ENCODE measurements at regions not wholly inside any gene's neighbourhood (a gene's known extent, or its start where the extent isn't known, plus 50 kb on each side); places are given as distances from the start of the nearest gene placed in this dataset.

DNA sequence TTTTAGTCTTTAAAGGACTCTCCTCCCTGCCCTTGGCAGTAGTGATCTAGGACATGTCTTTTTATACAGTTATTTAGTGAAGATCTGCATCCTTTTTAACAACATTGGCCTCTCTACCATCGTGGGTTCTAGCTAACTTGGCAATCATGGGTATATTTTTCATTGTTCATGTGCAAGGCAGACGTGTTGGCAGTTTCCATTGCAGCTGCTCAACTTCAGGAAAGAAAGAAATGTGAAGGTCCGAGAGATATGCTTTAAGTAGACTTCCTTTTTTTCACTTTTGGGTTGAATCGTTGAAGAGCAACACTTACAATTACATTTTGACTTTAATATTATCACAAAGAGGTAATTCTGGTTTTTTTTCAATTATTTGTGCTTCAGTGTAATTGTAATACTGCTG lies 172.6 kb downstream of the SATB1 start:
- no peak overlapping the region for H3K27ac ChIP-seq
- H3K27me3 ChIP-seq: no peaks in the 10 kb centered on the region
- no peaks in the 10 kb centered on the region for H3K9me3 ChIP-seq
- in situ Hi-C loops (cut with MboI; ENCODE audit: low sequenced_read_pairs in 4 of 4) (no loop called here), intact Hi-C loops (cut with DNase I; ENCODE audit: low total_unique reads) (no loop called here)
- H3K4me3 ChIP-seq: no peak overlapping the region
- TF ChIP-seq, protein P1, sequence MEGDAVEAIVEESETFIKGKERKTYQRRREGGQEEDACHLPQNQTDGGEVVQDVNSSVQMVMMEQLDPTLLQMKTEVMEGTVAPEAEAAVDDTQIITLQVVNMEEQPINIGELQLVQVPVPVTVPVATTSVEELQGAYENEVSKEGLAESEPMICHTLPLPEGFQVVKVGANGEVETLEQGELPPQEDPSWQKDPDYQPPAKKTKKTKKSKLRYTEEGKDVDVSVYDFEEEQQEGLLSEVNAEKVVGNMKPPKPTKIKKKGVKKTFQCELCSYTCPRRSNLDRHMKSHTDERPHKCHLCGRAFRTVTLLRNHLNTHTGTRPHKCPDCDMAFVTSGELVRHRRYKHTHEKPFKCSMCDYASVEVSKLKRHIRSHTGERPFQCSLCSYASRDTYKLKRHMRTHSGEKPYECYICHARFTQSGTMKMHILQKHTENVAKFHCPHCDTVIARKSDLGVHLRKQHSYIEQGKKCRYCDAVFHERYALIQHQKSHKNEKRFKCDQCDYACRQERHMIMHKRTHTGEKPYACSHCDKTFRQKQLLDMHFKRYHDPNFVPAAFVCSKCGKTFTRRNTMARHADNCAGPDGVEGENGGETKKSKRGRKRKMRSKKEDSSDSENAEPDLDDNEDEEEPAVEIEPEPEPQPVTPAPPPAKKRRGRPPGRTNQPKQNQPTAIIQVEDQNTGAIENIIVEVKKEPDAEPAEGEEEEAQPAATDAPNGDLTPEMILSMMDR (IDR thresholded peaks at IDR 0.05 in 4 of 5, conservative IDR thresholded peaks at IDR 0.05 in 1 of 5): no peak
- no peak for TF ChIP-seq POLR2A (IDR thresholded peaks at IDR 0.05)
- no peak for DNase-seq
- H3K4me1 ChIP-seq: no peaks in the 10 kb centered on the region
- no peaks in the 10 kb centered on the region for H3K36me3 ChIP-seq
- no peak for ATAC-seq

GRCh38 chr3:18250991-18251390 lies 174.1 kb downstream of the SATB1 start:
- no peaks in the 10 kb centered on the region for H3K36me3 ChIP-seq

GRCh38 chr3:18249126-18249525 lies 176.0 kb downstream of the SATB1 start:
- no peaks in the 10 kb centered on the region for H3K9me3 ChIP-seq
- ATAC-seq (no peak), DNase-seq (no peak)
- intact Hi-C loops (cut with DNase I; ENCODE audit: low total_unique reads): no loop called here
- H3K4me1 ChIP-seq: no peaks in the 10 kb centered on the region
- no peak overlapping the region for H3K4me3 ChIP-seq
- H3K36me3 ChIP-seq: no peaks in the 10 kb centered on the region
- H3K27ac ChIP-seq: no peak overlapping the region
- in situ Hi-C loops (cut with MboI; ENCODE audit: low sequenced_read_pairs in 4 of 4): no loop called here
- TF ChIP-seq, protein P1 (IDR thresholded peaks at IDR 0.05 in 4 of 5, conservative IDR thresholded peaks at IDR 0.05 in 1 of 5): no peak
- TF ChIP-seq POLR2A (IDR thresholded peaks at IDR 0.05): no peak
- H3K27me3 ChIP-seq: peaks cover 0 to 2% (median 0%) of the 10 kb centered on the region in 3 donors

More at GRCh38 chr3:18250991-18251390, 174.1 kb downstream of the SATB1 start:
- H3K4me3 ChIP-seq: no peak overlapping the region
- in situ Hi-C loops (cut with MboI; ENCODE audit: low sequenced_read_pairs in 4 of 4) (no loop called here), intact Hi-C loops (cut with DNase I; ENCODE audit: low total_unique reads) (no loop called here)
- H3K9me3 ChIP-seq: no peaks in the 10 kb centered on the region
- ATAC-seq: no peak
- no peak for DNase-seq
- no peak for TF ChIP-seq POLR2A (IDR thresholded peaks at IDR 0.05)
- TF ChIP-seq, protein P1 (IDR thresholded peaks at IDR 0.05 in 4 of 5, conservative IDR thresholded peaks at IDR 0.05 in 1 of 5): no peak
- H3K27me3 ChIP-seq: no peaks in the 10 kb centered on the region
- no peaks in the 10 kb centered on the region for H3K4me1 ChIP-seq
- H3K27ac ChIP-seq: no peak overlapping the region

DNA sequence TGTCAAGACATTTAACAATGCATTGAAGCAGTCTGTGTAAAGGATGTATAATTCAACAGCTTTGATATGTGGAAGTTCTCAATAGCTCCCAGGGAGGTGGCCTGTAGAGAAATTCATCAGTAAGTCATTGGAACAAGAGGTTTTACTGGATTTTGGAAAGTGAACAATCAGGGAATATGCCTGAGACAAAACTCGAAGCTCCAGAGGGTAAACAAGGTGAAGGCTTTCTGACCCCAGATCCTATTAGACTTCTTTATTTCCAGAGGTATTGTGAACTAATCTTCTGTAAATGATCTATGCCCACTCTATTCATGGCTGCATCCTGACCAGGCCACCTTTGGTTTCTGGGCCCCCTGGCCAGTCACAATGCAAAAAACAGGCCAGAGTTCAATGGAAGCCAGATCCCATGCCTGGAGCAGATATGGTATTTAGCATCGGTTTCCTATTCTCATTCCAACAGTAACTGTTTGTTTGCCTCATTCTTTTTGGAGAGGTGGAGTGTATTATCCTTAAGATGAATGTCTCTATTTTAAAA lies 177.3 kb downstream of the SATB1 start:
- ATAC-seq (no peak), DNase-seq (no peak)
- Histone ChIP-seq H3K36me3 (no peaks in the 10 kb centered on the region), H3K4me3 (no peak overlapping the region), H3K9me3 (no peaks in the 10 kb centered on the region), H3K27me3 (peaks cover 0 to 3% (median 0%) of the 10 kb centered on the region in 3 donors), H3K27ac (no peak overlapping the region), H3K4me1 (no peaks in the 10 kb centered on the region)
- intact Hi-C loops (cut with DNase I; ENCODE audit: low total_unique reads) (no loop called here), in situ Hi-C loops (cut with MboI; ENCODE audit: low sequenced_read_pairs in 4 of 4) (no loop called here)
- TF ChIP-seq, protein P1 (IDR thresholded peaks at IDR 0.05 in 4 of 5, conservative IDR thresholded peaks at IDR 0.05 in 1 of 5): no peak
- no peak for TF ChIP-seq POLR2A (IDR thresholded peaks at IDR 0.05)

DNA sequence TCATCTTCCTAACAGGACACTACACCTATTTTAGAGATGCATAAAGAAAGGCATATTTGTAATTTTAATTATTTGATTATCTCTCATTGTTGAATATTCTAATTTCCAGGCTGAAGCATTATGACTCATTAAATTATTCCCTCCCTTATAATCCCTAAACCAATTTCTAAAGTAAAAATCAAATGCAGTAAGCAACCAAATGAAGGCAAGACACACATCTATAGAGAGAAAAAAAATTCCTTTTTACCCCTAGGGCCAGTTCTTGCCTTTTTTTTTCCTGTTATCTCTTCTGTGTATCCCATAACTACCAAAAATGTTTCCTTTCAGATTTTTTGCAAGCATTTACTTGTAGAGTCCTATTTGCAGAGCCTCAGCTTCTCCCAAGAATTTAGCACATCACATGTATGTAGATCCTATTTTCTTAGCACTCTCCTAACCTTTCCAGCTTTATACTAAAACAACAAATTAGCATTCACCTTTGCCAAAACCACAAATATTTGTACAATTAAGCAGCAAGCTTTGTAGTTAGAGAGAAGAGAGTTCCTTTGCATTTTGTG lies 177.9 kb downstream of the SATB1 start:
- ATAC-seq: no peak
- Histone ChIP-seq H3K36me3 (no peaks in the 10 kb centered on the region), H3K9me3 (no peaks in the 10 kb centered on the region), H3K4me3 (no peak overlapping the region), H3K27me3 (peaks cover 0 to 3% (median 0%) of the 10 kb centered on the region in 3 donors), H3K27ac (no peak overlapping the region), H3K4me1 (no peaks in the 10 kb centered on the region)
- intact Hi-C loops (cut with DNase I; ENCODE audit: low total_unique reads) (no loop called here), in situ Hi-C loops (cut with MboI; ENCODE audit: low sequenced_read_pairs in 4 of 4) (no loop called here)
- no peak for TF ChIP-seq POLR2A (IDR thresholded peaks at IDR 0.05)
- TF ChIP-seq, protein P1 (IDR thresholded peaks at IDR 0.05 in 4 of 5, conservative IDR thresholded peaks at IDR 0.05 in 1 of 5): no peak
- DNase-seq: no peak
